Kidney (tissue), 13 donors: ENCODE measurements at regions not wholly inside any gene's neighbourhood (a gene's known extent, or its start where the extent isn't known, plus 50 kb on each side); places are given as distances from the start of the nearest gene placed in this dataset.

ENCODE experiments used
- DNase-seq, 5 donors: peaks; one replicate each; pipeline ENCODE4 v3.0.0-alpha.2; 2013 to 2020
- FAIRE-seq: peaks from 2 replicates; lab custom pipeline; 2012; peaks lifted over from hg19 to GRCh38; lab: Jason Lieb, UNC
- H3K27ac ChIP-seq, 2 donors: one replicate each; pipeline ENCODE4 v1.7.0; 2013; ENCODE audit warnings: low read depth in 2 of 2, low read length in 2 of 2, inconsistent platforms in 1 of 2
- H3K27me3 ChIP-seq: one replicate; pipeline ENCODE4 v1.7.1; 2013; ENCODE audit warnings: low read length, inconsistent platforms; ENCODE audit not compliant: control insufficient read depth, insufficient read depth
- H3K36me3 ChIP-seq, 3 donors: one replicate each; pipeline versions ENCODE4 v1.7.0 to v1.7.1; 2013; ENCODE audit warnings: low read length in 3 of 3, control low read depth in 1 of 3, inconsistent platforms in 1 of 3; ENCODE audit not compliant: insufficient read depth in 3 of 3, control insufficient read depth in 2 of 3
- H3K4me1 ChIP-seq, 3 donors: one replicate each; pipeline versions ENCODE4 v1.7.0 to v1.7.1; 2013; ENCODE audit warnings: low read length in 3 of 3, inconsistent platforms in 1 of 3, low read depth in 1 of 3; ENCODE audit not compliant: control insufficient read depth in 2 of 3, insufficient read depth in 2 of 3
- H3K4me3 ChIP-seq, 3 donors: one replicate each; pipeline versions ENCODE4 v1.7.0 to v1.8.1; 2013; ENCODE audit warnings: low read length in 3 of 3, control low read depth in 1 of 3, inconsistent platforms in 1 of 3
- H3K9ac ChIP-seq, 3 donors: one replicate each; pipeline versions ENCODE4 v1.7.0 to v1.7.1; 2013; ENCODE audit warnings: low read length in 3 of 3, control low read depth in 1 of 3, inconsistent platforms in 1 of 3
- H3K9me3 ChIP-seq, 3 donors: one replicate each; pipeline versions ENCODE4 v1.7.0 to v1.7.1; 2013; ENCODE audit warnings: low read length in 3 of 3, control low read depth in 1 of 3, inconsistent platforms in 1 of 3; ENCODE audit not compliant: control insufficient read depth in 2 of 3, insufficient read depth in 1 of 3
- intact Hi-C: fragments of 100-400 bp; cut with DNase I; formaldehyde crosslinking; loops from one replicate; pipeline ENCODE4 v1.11.1; 2022
- TF ChIP-seq, protein P1 (sequence below): IDR thresholded peaks from 3 replicates; pipeline ENCODE4 v1.5.1; 2012; ENCODE audit warnings: mild to moderate bottlenecking, moderate library complexity, borderline replicate concordance; ENCODE audit not compliant: insufficient read depth; ENCODE audit errors: extremely low read depth
- donor health status: control.
- donor health status: control.
- donor health status: control.
- donor health status: control.
- donor health status: control.
- donor health status: DM: yes; HTN: yes; CAD: no.
- donor health status: Normal renal cell carcinoma (clear cell type).

DNA sequence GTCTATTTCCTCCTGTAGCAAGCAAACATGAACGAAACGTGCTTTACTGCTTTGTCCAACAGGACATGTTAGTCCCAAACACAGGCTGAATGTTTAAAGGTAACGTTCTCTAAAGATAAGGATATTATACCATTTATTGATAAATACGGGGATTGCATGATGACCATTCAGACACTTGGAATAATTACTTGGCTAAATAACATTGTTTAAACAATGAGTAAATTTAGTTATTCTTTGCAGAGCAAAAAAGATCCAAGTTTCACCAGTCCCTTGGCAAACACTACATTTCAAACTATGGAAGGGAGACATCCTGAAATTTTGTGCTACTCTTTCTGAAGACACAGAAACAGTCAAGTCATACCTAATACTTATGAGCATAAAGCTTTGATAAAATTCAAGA is 88.0 kb downstream of the ZNF280B start:
- TF ChIP-seq, protein P1, sequence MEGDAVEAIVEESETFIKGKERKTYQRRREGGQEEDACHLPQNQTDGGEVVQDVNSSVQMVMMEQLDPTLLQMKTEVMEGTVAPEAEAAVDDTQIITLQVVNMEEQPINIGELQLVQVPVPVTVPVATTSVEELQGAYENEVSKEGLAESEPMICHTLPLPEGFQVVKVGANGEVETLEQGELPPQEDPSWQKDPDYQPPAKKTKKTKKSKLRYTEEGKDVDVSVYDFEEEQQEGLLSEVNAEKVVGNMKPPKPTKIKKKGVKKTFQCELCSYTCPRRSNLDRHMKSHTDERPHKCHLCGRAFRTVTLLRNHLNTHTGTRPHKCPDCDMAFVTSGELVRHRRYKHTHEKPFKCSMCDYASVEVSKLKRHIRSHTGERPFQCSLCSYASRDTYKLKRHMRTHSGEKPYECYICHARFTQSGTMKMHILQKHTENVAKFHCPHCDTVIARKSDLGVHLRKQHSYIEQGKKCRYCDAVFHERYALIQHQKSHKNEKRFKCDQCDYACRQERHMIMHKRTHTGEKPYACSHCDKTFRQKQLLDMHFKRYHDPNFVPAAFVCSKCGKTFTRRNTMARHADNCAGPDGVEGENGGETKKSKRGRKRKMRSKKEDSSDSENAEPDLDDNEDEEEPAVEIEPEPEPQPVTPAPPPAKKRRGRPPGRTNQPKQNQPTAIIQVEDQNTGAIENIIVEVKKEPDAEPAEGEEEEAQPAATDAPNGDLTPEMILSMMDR, result no peak

DNA sequence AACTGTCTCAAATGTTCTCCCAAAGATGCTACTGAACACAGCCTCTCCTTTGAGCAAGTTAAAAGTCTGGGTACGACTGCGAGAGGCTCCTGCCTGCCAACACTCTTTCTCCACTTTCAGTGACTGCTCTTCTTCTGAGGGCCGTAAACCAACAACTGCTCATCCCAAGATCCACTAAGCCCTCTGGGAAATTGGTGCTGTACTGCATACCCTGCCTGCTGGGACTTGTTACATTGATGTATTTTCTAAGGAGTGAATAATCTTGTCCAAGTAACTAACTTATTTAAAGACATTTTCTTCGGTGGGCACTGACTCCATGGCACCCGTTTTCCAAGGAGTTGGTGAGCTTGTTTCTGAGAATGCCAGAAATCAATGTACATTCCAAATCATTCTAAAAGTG is 87.2 kb downstream of the ZNF280B start:
- TF ChIP-seq, protein P1, result no peak
- Histone ChIP-seq H3K9ac (no peak overlapping the region), H3K4me1 (no peaks in the 10 kb centered on the region), H3K27ac (no peak overlapping the region), H3K4me3 (no peak overlapping the region), H3K36me3 (no peaks in the 10 kb centered on the region), H3K9me3 (no peaks in the 10 kb centered on the region), H3K27me3 (no peaks in the 10 kb centered on the region)
- DNase-seq (no peak), FAIRE-seq (no peak)
- intact Hi-C loops, result no loop called here

More for the DNA sequence above, 88.0 kb downstream of the ZNF280B start:
- H3K4me1 ChIP-seq, result no peaks in the 10 kb centered on the region
- H3K27me3 ChIP-seq, result no peaks in the 10 kb centered on the region
- H3K9me3 ChIP-seq, result no peaks in the 10 kb centered on the region
- FAIRE-seq (no peak), DNase-seq (no peak)
- H3K27ac ChIP-seq, result no peak overlapping the region
- intact Hi-C loops, result no loop called here
- no peak overlapping the region for H3K4me3 ChIP-seq
- no peak overlapping the region for H3K9ac ChIP-seq
- H3K36me3 ChIP-seq, result no peaks in the 10 kb centered on the region

DNA sequence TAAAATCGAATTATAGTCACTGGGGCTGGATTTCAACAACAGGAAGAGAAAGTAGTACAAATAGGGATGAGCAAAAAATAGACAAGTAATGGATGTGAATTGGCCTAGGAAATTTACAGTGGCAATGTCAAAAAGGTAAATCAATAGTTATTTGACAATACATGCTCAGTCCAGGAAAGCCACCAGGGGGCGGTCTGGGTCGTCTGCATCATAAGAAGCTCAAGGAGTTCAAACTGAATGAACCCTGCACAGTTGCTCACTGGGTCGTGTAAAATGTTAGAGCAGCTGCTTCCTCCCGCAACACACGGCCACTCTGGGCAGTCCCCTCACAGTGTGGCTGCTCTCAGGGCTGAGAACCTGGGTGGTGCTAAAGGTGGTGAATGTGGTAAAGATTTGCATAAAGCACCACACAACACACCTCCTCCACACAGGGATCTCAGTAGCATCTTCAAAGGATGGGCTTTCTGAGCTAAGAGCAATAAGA is 85.9 kb downstream of the ZNF280B start:
- Histone ChIP-seq H3K27ac (no peak overlapping the region), H3K27me3 (no peaks in the 10 kb centered on the region), H3K36me3 (no peaks in the 10 kb centered on the region), H3K9ac (no peak overlapping the region), H3K9me3 (no peaks in the 10 kb centered on the region), H3K4me1 (no peaks in the 10 kb centered on the region), H3K4me3 (no peak overlapping the region)
- intact Hi-C loops, result no loop called here
- no peak for FAIRE-seq
- peak in 4 of 5 donors; percentile 74 to 85 (median 82) for DNase-seq
- TF ChIP-seq, protein P1, result peak; percentile 60

DNA sequence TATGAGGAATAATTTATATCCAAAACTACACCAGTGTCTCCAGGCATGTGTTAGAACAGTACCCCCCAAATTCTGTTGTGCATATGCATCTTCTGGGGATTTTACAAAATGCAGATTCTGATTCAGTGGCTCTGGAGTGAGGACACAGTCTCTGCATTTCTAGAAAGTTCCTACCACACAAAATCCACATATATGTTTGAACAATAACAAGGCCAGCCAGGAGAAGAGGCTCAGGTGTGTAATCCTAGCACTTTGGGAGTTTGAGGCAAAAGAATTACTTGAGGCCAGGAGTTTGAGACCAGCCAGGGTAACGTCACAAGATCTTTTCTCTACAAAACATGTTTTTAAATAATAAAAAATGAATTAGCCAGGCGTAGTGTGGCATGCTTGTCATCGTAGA is 84.9 kb downstream of the ZNF280B start:
- Histone ChIP-seq H3K4me3 (no peak overlapping the region), H3K4me1 (no peaks in the 10 kb centered on the region), H3K36me3 (no peaks in the 10 kb centered on the region), H3K27ac (no peak overlapping the region), H3K9ac (no peak overlapping the region), H3K9me3 (no peaks in the 10 kb centered on the region), H3K27me3 (no peaks in the 10 kb centered on the region)
- no peak for DNase-seq
- TF ChIP-seq, protein P1, result no peak
- FAIRE-seq, result no peak
- intact Hi-C loops, result no loop called here
